ENCODE measurements at regions not wholly inside any gene's neighbourhood (a gene's known extent, or its start where the extent isn't known, plus 50 kb on each side); places are given as distances from the start of the nearest gene placed in this dataset.
A peak's percentile ranks its signal among the peaks of the same experiment; 100 is the strongest.
"Not testable (repeated sequence)": the region's sequence is repeated elsewhere in the genome, so short reads cannot be mapped to it uniquely, and the experiment has no call there.

GRCh38 chr6:91941838-91942237, 1355.0 kb upstream of the MAP3K7 start:
- DNase-seq (ENCODE audit: low read depth in 2 of 2), result no peak

GRCh38 chr6:91940801-91941200, 1353.9 kb upstream of the MAP3K7 start:
- DNase-seq (ENCODE audit: low read depth in 2 of 2), result no peak

GRCh38 chr6:91926827-91927226, 1340.0 kb upstream of the MAP3K7 start:
- no peak for DNase-seq (ENCODE audit: low read depth in 2 of 2)

- no peak for DNase-seq (ENCODE audit: low read depth in 2 of 2)
Measured at GRCh38 chr6:91926361-91926760, 1339.5 kb upstream of the MAP3K7 start.

- DNase-seq (ENCODE audit: low read depth in 2 of 2), result no peak
Measured at GRCh38 chr6:91911945-91912344, 1325.1 kb upstream of the MAP3K7 start.

DNA sequence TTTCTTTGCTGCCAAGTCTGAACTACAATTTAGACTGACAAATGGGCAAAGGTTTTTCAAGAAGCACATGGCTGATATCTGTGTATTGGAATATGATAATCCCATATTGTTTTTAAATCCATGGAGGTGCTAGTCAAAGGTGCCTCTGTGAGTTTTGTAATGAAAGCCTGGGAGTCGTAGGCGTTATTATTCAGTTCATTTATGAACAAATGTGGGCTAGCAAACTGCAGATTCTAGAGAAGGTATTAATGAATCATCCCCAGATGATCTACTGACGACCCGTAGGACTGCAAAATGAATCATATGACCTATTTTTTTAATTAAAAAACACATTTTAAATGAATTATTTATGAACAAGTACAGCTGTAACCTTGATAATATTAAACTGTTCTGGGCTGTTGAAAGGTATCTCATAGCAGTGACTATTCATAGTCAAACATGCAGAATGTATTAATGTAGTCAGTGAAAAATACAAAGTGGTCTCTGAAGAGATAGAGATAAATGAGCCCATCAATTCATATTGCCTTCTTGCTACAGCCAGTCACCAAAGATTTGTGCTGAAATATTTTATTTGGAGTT, 1317.8 kb upstream of the MAP3K7 start:
- DNase-seq (ENCODE audit: low read depth in 2 of 2), result no peak

DNA sequence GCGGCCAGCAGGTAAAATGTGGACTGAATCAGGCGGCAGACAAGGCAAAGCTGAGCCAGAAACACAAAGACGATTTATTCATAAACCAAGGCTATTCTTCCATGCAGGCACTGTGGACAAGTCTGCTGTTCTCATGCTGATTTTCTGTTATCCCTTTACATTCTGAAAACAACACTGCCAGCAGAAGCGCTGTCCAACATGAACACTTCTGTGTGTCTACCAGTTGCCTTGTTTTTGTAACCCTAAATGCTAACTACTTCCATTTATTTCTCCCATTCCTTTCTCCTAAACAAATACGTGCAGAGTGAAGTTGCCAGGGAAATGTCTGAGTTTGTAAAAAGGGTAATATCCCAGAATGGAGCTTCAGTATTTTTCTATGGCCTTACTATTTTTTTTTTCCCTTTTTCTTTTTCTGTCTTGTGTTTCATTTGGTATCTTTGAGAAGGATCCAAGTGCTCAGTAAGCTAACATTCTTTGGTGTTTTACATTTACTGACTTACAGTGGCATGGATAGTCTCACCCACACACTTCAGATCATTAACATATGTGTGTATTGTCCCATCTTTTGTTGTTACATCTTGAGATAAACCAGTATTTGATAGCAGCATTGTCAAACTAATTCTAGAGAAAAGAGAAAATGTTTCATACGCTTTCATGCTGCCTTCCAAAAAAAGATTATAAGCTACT, 1308.9 kb upstream of the MAP3K7 start:
- no peak for DNase-seq (ENCODE audit: low read depth in 2 of 2)

DNA sequence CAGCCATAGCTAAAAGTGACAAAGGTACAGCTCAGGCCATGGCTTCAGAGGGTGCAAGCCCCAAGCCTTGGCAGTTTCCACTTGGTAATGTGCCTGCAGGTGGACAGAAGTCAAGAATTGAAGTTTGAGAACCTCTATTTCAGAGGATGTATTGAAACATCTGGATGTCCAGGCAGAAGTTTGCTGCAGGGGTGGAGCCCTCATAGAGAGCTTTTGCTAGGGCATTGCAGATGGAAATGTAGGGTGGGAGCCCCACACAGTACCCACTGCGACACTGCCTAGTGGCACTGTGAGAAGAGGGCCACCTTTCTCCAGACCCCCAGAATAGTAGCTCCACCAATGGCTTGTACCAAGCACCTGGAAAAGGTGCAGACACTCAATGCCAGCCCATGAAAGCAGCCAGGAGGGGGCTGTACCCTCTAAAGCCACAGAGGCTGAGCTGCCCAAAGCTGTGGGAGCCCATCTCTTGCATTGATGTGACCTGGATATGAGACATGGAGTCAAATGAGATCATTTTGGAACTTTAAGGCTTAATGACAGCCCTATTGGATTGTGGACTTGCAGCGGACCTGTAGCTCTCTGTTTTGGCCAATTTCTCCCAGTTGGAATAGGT, 1299.4 kb upstream of the MAP3K7 start:
- DNase-seq (ENCODE audit: low read depth in 2 of 2), result no peak

- DNase-seq (ENCODE audit: low read depth in 2 of 2), result not testable (repeated sequence)
Measured at GRCh38 chr6:91881791-91882190, 1294.9 kb upstream of the MAP3K7 start.

- DNase-seq (ENCODE audit: low read depth in 2 of 2), result no peak
Measured at GRCh38 chr6:91879386-91879995, 1292.6 kb upstream of the MAP3K7 start.

GRCh38 chr6:91877994-91878393, 1291.1 kb upstream of the MAP3K7 start:
- DNase-seq (ENCODE audit: low read depth in 2 of 2), result no peak

- DNase-seq (ENCODE audit: low read depth in 2 of 2), result no peak
Measured at GRCh38 chr6:91874971-91875370, 1288.1 kb upstream of the MAP3K7 start.

DNA sequence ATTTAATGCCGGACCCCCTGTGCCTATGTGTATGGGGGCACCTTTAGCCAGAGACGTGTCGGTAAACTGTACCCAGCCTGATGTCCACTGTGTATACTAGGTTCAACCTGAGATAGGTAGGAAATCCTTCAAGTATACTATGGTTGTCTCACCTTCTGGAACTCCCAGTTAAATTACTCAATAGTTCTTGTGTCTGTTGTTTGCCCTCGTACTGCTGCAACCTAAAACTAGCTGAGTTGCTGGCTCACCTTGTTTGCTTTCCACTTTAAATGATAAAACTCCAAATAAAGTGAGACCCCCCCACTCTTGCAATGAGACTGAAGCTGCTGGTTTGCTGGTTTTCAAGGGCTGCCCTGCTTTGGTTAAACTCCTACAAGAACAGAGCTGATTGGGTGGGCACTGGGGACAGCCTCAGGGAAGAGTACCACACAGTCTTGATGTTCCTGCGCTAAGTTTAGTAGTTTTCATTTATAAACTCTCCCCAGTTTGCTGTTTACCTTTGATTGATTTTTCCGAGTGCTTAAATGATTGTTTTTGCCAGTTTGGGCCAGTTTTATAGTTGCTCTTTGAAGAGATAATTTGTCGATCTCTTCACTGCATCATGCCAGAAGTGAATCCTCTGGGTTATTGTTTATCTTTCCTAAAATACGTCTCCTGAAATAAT, 1281.8 kb upstream of the MAP3K7 start:
- DNase-seq (ENCODE audit: low read depth in 2 of 2), result no peak

DNA sequence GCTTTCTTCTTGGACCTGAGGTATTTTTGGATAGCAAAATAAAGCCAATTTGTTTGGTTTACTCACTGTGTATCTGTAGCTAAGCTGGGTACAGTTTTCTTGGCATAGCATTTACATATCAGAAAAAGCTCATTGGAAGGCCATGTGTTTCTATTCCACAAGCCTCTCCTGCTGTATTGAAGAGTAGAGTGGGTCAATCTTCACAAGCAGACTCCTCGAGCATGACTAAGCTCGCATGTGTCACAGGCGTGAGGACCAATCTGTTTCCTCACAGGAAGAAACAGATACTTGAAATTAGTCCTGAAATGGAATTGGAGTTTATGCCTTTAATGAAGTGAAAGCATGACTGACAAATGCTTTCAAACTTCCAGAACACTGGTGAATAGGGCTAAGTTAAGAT, 1279.0 kb upstream of the MAP3K7 start:
- DNase-seq (ENCODE audit: low read depth in 2 of 2), result no peak

- no peak for DNase-seq (ENCODE audit: low read depth in 2 of 2)
Measured at GRCh38 chr6:91864911-91865310, 1278.0 kb upstream of the MAP3K7 start.

DNA sequence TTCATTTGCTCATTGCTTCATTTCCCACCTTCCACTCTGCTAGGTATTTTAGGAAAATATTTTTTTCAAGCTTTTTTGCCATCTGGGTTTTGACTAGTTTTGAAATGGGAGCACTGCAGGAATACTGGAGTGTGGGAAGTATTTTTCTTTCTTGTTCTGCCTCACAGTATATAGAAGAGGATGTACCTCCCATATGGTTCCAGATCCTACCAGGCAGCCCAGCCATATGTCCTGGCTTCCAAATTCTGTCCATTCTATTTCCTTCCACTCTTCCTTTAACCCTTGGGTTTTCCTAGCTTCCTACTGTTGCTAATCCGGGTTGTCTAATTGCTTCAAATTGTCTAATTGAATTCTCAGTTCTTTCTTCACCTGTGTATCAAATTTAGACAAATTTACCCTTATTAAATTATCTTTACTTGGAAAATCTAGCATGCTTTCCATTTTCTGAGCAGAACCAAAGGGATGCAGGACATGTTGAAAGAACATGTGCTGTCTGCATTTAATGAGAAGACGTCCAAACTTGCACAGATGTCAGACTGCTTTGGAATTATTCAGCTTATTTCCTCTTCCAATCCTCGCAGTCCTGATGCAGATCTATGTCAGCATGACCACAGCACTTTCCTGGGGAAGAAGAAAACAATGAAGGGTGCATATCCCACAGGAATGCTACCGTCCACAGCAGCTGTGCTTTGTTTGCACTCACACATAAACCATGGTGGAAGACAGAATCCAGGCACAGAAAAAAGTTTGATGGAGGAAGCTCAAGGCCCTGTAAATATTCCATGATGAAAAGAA, 1273.9 kb upstream of the MAP3K7 start:
- peak in 1 of 2 experiments; percentile 3 for DNase-seq (ENCODE audit: low read depth in 2 of 2)

GRCh38 chr6:91852252-91852651, 1265.4 kb upstream of the MAP3K7 start:
- DNase-seq (ENCODE audit: low read depth in 2 of 2), result no peak

- DNase-seq (ENCODE audit: low read depth in 2 of 2), result no peak
Measured at GRCh38 chr6:91834813-91835212, 1247.9 kb upstream of the MAP3K7 start.

DNA sequence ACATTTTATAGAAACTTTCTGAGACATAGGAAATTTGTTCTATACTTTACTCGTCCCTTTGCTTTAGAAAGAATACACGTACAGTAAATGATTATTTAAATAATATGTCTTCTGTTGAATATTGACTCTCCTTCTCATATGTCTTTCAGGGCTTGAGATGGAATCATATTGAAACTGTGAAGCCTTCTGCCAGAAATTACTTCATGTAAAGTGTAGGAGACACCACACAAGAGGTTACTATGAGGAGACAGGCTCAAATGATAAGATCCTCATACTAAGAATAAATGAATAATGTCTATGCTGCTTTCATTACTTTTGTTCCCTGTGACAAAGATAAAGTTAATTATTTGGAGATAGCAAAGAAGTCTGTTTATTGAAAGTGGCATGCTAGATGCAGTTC, 1240.3 kb upstream of the MAP3K7 start:
- no peak for DNase-seq (ENCODE audit: low read depth in 2 of 2)

- DNase-seq (ENCODE audit: low read depth in 2 of 2), result no peak
Measured at GRCh38 chr6:91826128-91826527, 1239.3 kb upstream of the MAP3K7 start.

GRCh38 chr6:91824331-91824730, 1237.5 kb upstream of the MAP3K7 start:
- DNase-seq (ENCODE audit: low read depth in 2 of 2), result peak; percentile 5

DNA sequence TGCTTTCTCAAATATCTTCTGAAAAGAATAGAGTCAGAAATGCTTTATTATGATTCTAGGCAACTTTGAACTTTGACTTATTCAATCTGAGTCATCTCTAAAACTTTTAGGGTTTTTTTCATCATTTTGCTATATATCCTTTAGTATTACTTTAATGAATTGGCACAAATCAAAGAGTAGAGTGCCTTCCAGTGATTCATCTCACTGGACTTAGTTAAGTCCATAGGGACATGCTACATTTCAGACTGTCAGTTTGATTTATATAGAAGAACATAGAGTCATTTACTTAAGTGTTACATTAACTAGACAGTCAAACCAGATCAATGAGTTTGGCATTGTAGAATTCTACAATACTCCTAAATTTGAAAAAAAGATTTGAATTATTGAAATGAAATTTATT, 1235.7 kb upstream of the MAP3K7 start:
- DNase-seq (ENCODE audit: low read depth in 2 of 2), result no peak
